Subcutaneous abdominal adipose tissue (tissue), 5 donors: ENCODE measurements at regions not wholly inside any gene's neighbourhood (a gene's known extent, or its start where the extent isn't known, plus 50 kb on each side); places are given as distances from the start of the nearest gene placed in this dataset.

Experiments
- H3K27ac ChIP-seq: one replicate; pipeline ENCODE4 v1.7.0; 2013; ENCODE audit warnings: low read depth, mild to moderate bottlenecking, inconsistent platforms, low read length, moderate library complexity
- H3K27me3 ChIP-seq, 5 donors: one replicate each; pipeline ENCODE4 v1.7.0; 2013; ENCODE audit warnings: low read length in 5 of 5, inconsistent platforms in 1 of 5; ENCODE audit not compliant: control insufficient read depth in 5 of 5, insufficient read depth in 4 of 5
- H3K36me3 ChIP-seq, 5 donors: one replicate each; pipeline ENCODE4 v1.7.0; 2013; ENCODE audit warnings: low read length in 5 of 5; ENCODE audit not compliant: control insufficient read depth in 5 of 5, insufficient read depth in 5 of 5
- H3K4me1 ChIP-seq, 5 donors: one replicate each; pipeline ENCODE4 v1.7.0; 2013; ENCODE audit warnings: low read length in 5 of 5, mild to moderate bottlenecking in 3 of 5, moderate library complexity in 1 of 5; ENCODE audit not compliant: control insufficient read depth in 5 of 5, insufficient read depth in 5 of 5
- H3K4me3 ChIP-seq, 5 donors: one replicate each; pipeline ENCODE4 v1.7.0; 2013; ENCODE audit warnings: low read length in 5 of 5, low read depth in 1 of 5
- H3K9ac ChIP-seq, 5 donors: one replicate each; pipeline ENCODE4 v1.7.0; 2013; ENCODE audit warnings: low read length in 5 of 5, mild to moderate bottlenecking in 4 of 5, moderate library complexity in 3 of 5
- H3K9me3 ChIP-seq, 5 donors: one replicate each; pipeline ENCODE4 v1.7.0; 2013; ENCODE audit warnings: low read length in 5 of 5; ENCODE audit not compliant: control insufficient read depth in 5 of 5
- donor health status: healthy.
- donor health status: healthy.
- donor health status: healthy.
- donor health status: healthy.
- donor health status: healthy.

DNA sequence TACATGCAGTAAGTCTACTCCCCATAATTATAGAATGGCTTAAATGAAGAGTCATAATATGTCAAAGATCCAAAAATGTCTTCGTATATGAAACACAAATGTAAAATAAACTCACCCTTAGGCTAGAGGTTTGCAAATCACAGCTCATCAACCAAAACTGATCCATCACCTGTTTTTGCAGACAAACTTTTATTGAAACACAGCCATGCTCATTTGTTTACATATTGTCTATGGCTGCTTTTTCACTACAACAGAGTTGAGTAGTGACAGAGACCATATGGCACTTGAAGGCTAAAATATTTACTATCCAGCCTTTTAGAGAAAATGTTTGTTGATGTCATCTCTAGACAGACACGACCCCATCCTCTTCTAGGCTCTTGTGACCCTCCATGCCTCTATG is 64.5 kb upstream of the GEMIN8 start:
- Histone ChIP-seq H3K9me3 (peaks cover 0 to 8% (median 5%) of the 10 kb centered on the region in 5 donors), H3K9ac (no peak overlapping the region), H3K4me1 (peaks cover 0 to 3% (median 0%) of the 10 kb centered on the region in 5 donors), H3K4me3 (no peak overlapping the region), H3K36me3 (no peaks in the 10 kb centered on the region), H3K27me3 (peaks cover 2 to 5% (median 4%) of the 10 kb centered on the region in 5 donors), H3K27ac (no peak overlapping the region)

DNA sequence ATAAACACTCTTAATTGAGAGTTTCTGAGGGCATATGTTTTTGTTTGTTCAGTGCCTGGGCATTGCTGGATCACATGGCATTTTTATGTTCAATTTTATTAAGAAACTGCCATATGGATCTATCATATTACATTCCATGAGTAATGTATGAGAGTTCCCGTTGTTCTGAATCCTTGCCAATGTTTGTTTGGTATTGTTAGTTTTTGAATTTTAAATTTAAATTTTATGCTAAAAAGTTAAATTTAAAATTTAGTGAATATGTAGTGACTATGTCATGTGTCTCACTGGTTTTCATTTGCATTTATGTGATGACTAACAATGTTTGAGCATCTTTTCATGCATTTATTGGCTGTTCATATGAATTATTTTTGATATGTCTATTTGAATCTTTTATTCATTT is 54.8 kb upstream of the GEMIN8 start:
- Histone ChIP-seq H3K27ac (no peak overlapping the region), H3K9me3 (no peaks in the 10 kb centered on the region), H3K27me3 (peaks cover 0 to 7% (median 0%) of the 10 kb centered on the region in 5 donors), H3K36me3 (no peaks in the 10 kb centered on the region), H3K9ac (no peak overlapping the region), H3K4me3 (no peak overlapping the region), H3K4me1 (no peaks in the 10 kb centered on the region)

DNA sequence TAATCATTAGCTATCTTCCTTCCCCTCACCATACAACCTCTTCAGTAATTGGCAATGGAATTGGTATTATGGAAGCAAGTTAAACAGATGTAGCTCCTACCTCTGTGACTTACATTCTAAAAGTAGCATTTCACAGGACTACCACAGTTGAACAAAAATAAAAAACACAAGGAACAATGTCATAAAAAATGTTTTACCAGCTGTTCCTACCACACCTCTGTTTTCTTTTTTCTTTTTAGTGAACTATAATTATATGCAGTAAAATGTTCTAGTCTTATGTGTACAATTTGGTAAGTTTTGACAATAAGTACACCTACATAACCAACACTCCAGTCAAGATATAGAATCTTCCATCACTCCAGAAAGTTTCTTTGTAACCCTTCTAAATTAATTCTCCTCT is 54.1 kb upstream of the GEMIN8 start:
- Histone ChIP-seq H3K9ac (no peak overlapping the region), H3K27ac (no peak overlapping the region), H3K27me3 (peaks cover 0 to 7% (median 0%) of the 10 kb centered on the region in 5 donors), H3K4me1 (no peaks in the 10 kb centered on the region), H3K36me3 (no peaks in the 10 kb centered on the region), H3K9me3 (no peaks in the 10 kb centered on the region), H3K4me3 (no peak overlapping the region)

DNA sequence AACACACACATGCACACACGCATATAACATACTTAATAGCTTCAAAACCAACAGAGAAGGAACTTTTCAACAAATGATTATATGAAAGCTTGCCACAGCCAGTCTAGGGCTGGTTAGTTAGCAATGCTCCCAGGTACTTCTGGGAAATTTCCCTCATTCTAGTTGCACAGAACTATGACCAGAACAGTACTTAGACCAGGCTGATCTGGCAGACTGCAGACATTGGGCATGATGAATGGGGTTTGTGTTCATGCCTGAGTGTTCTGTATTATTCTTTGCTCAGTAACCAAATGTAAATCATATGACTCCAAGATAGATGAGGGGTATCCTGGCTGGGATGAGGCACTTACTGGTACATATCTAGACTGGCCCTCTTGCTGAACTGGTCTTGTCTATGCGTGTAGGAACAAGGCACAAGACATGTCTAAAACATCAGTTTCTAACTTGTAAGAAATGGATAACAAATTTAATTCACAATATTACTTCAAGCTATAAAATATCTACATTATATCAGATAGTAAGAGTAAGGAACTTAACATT is 50.3 kb upstream of the GEMIN8 start:
- no peaks in the 10 kb centered on the region for H3K36me3 ChIP-seq
- H3K4me3 ChIP-seq, result no peak overlapping the region
- no peaks in the 10 kb centered on the region for H3K27me3 ChIP-seq
- H3K9me3 ChIP-seq, result no peaks in the 10 kb centered on the region
- H3K4me1 ChIP-seq, result no peaks in the 10 kb centered on the region
- H3K27ac ChIP-seq, result no peak overlapping the region
- H3K9ac ChIP-seq, result no peak overlapping the region
